Superior temporal gyrus (tissue), 1 donor: ENCODE measurements at regions not wholly inside any gene's neighbourhood (a gene's known extent, or its start where the extent isn't known, plus 50 kb on each side); places are given as distances from the start of the nearest gene placed in this dataset.
"Not testable (repeated sequence)": the region's sequence is repeated elsewhere in the genome, so short reads cannot be mapped to it uniquely, and the experiment has no call there.

Experiments used
- DNase-seq: peaks from one replicate; pipeline ENCODE4 v3.0.0-alpha.2; 2016; ENCODE audit errors: extremely low spot score

GRCh38 chr7:29701540-29701939 lies 104.8 kb upstream of the WIPF3 start:
- not testable (repeated sequence) for DNase-seq

DNA sequence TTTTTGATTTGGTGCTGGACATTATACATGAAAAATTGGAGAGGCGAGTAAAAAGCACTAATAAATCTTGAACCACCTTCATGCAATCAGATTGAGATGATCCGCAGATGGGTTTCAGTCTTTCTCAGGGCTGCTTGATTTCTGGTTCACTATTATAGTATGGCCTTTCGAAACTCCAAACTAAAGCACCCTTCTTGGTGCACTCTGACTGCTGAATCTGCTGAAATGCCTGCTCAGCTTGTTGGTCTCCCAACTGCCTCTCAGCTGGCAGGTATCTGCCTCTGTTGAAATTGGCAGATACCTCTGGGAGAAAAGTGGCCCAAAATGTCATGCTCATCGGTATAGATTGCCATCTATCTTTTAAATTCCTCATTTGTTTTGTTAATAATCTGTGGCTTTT lies 102.5 kb upstream of the WIPF3 start:
- not testable (repeated sequence) for DNase-seq

- peak; percentile 53 for DNase-seq
Measured at GRCh38 chr7:29709002-29709401, 97.3 kb upstream of the WIPF3 start.

DNA sequence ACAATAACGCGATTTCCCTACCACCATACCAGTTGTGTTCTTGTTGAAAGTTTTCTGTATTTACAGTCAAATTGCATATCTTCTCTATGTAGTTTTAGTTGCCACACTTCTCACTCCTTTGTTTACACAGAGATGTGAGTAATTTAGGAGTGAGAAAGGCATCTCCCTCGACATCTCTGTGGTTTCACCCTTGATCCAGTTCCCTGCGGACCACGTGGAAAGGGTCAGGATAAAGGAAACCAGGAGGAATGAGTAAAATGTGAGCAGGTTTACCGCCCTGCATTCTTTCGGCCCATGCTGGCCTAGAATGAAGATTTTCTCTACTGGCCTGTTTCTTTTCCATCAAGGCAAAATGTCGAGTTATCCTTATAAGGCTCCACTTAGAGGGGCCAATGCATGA lies 83.2 kb upstream of the WIPF3 start:
- DNase-seq: not testable (repeated sequence)

DNA sequence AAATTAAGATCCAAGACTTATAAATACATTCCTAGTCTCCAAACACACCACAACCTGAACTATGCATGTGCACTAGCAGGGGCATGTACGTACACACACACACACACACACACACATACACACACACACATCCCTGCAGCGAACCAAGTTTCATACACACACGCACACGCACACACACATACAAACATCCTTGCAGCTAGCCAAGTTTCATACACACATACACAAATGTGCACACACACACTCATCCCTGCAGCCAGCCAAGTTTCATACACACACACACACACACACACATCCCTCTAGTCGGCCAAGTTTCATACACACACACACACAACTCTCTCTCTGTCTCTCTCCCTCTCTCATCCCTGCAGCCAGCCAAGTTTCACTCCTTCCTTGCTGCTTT lies 82.7 kb upstream of the WIPF3 start:
- DNase-seq: no peak

DNA sequence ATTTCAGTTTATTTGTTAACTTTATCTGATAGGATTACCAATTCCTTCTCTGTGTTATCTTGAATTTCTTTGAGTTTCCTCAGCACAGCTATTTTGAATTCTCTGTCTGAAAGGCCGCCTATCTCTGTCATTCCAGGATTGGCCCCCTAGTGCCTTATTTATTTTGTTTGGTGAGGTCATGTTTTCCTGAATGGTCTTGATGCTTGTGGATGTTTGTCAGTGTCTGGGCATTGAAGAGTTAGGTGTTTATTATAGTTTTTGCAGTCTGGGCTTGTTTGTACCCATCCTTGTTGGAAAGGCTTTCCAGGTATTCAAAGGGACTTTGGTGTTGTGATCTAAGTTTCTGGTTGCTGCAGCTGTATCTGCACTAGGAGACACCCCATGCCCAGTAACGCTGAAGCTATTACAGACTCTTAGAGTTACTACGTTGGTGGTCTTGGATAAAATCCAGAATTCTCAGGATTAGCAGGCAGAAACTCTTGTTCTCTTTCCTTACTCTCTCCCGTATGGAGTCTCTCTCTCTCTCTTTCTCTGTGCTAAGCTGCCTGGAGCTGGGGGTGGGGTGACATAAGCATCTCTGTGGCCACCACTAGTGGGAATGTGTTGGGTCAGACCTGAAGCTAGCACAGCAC lies 76.7 kb upstream of the WIPF3 start:
- DNase-seq: not testable (repeated sequence)

GRCh38 chr7:29734246-29734731 lies 72.0 kb upstream of the WIPF3 start:
- no peak for DNase-seq

- DNase-seq: peak; percentile 10
Measured at GRCh38 chr7:29747645-29748245, 58.6 kb upstream of the WIPF3 start.

DNA sequence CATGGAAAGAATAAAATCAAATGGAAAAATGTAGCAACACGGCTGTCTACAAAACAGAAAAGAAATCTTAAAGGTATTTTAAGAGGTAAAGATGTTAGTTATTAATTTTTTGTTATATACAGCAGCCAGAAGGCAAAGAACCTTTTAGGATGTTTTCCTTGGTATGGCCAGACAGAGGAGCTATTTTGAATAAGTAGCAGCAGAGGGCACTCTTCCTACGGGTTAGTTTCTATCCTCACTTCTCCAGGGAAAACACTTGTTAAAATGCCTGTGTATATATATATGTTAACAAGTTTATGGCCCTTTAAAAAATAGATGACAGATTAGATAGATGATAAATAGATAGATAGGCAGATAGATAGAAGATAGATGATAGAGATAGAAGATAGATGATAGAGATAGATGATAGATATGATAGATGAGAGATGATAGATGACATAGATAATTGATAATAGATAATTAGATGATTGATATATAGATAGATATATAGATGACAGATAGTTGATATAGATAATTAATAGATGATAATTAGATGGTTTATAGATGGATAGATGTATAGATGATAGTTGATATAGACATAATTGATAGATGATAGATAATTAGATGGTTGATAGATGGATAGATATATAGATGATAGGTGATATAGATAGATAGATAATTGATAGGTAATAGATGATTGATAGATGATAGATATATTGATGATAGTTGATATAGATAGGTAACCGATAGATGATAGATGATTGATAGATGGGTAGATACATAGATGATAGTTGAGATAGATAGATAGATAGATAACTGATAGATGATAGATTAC lies 57.8 kb upstream of the WIPF3 start:
- peak; percentile 83 for DNase-seq

DNA sequence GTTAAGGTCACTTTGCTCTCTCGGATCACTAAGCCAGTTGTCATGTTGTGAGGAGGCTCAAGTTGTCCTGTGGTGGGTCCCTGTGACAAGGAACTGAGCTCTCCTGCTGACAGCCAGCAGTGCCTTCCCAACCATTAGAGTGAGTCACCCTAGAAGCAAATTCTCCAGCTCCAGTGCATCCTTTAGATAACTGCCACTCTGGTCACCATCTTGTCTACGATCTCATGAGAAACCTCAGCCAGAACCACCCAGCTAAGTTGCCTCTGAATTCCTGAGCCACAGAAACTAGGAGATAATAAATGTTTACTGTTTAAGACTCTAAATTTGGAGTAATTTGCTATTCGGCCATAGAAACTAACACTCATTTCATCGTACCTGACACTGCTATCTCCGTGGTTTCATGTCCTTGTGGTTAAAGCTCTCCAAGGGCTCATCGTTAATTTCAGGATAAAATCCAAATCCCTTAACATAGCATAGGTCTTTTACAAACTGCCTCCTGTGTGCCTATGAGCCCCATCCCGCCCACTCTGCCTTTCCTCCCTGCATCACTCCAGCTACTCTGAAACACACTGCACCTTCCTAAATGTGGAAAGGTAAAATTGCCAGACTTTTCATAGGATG lies 56.5 kb upstream of the WIPF3 start:
- peak; percentile 27 for DNase-seq

DNA sequence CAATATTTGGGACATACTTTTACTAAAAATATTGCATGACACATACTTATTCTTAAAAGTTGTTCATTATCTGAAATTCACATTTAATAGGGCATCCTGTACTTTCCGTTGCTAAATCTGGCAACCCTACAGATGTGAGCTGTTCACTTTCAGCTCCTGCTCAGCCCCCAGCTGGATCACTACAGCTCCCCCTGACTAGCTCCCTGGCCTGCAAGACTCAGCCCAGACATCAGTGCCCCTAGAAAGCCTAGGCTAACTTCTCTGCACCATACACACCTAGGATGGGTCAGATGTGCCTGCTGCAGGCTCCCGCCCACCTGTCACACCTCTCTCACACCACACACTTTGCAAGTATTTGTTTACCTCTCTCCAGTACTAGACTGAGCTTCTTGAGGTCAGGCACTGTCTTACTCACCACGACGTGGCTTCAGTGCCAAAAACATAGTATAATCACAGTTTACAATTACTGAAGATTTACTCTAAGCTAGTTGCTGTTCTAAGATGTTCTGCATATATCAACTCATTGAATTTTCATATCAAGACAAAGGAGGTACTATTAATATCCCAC lies 55.9 kb upstream of the WIPF3 start:
- peak; percentile 14 for DNase-seq

- not testable (repeated sequence) for DNase-seq
Measured at GRCh38 chr7:29751012-29751411, 55.3 kb upstream of the WIPF3 start.

GRCh38 chr7:29754874-29755490 lies 51.3 kb upstream of the WIPF3 start:
- DNase-seq: no peak
